ENCODE measurements at regions not wholly inside any gene's neighbourhood (a gene's known extent, or its start where the extent isn't known, plus 50 kb on each side); places are given as distances from the start of the nearest gene placed in this dataset.

- no peaks in the 10 kb centered on the region for H3K36me3 ChIP-seq (ENCODE audit: low read depth)
- H3K9ac ChIP-seq, result no peak overlapping the region
- no peak overlapping the region for H3K27ac ChIP-seq
- no peaks in the 10 kb centered on the region for H3K9me3 ChIP-seq (ENCODE audit: low read depth)
- TF ChIP-seq EZH2 (IDR thresholded peaks at IDR 0.05; ENCODE audit: insufficient read depth, poor library complexity, severe bottlenecking) (no peak), EZH2phosphoT487 (IDR thresholded peaks at IDR 0.05; ENCODE audit: insufficient read depth, low read depth) (no peak)
- H4K20me1 ChIP-seq (ENCODE audit: insufficient read depth), result no peaks in the 10 kb centered on the region
- no peaks in the 10 kb centered on the region for H3K27me3 ChIP-seq (replicated peaks; ENCODE audit: insufficient read depth)
- in situ Hi-C loops (cut with MboI), result no loop called here
- no peak for DNase-seq
- no peak overlapping the region for H3K4me3 ChIP-seq
- H3K4me2 ChIP-seq (ENCODE audit: unreplicated experiment), result no peak overlapping the region
- peaks cover 14% of the 10 kb centered on the region for H3K4me1 ChIP-seq (ENCODE audit: insufficient read depth)
- 24 to 30% methylated on average over 3 of the region's 3 CpGs for WGBS, 2 experiments (ENCODE audit: low coverage in 1 of 2, low lambda C conversion rate in 2 of 2, missing lambda C conversion rate in 2 of 2)
- no peak overlapping the region for H2AFZ ChIP-seq
- H3F3A ChIP-seq (ENCODE audit: insufficient read depth), result peaks cover 10% of the 10 kb centered on the region; the same call in 1 of the 2 replicates
- no peaks in the 10 kb centered on the region for H3K79me2 ChIP-seq (ENCODE audit: insufficient read depth)
- no peaks in the 10 kb centered on the region for H3K9me2 ChIP-seq (ENCODE audit: insufficient read depth)
Observed at GRCh38 chr20:52616629-52617028, 355.5 kb upstream of the TSHZ2 start.

- Histone ChIP-seq H2AFZ (no peak overlapping the region), H3K9ac (no peak overlapping the region), H3K36me3 (ENCODE audit: low read depth) (no peaks in the 10 kb centered on the region), H3K79me2 (ENCODE audit: insufficient read depth) (no peaks in the 10 kb centered on the region), H3K9me3 (ENCODE audit: low read depth) (no peaks in the 10 kb centered on the region), H4K20me1 (ENCODE audit: insufficient read depth) (no peaks in the 10 kb centered on the region), H3K4me1 (ENCODE audit: insufficient read depth) (peaks cover 11% of the 10 kb centered on the region), H3K4me2 (ENCODE audit: unreplicated experiment) (peak overlapping the region; percentile 49), H3K27ac (no peak overlapping the region), H3K4me3 (no peak overlapping the region), H3K9me2 (ENCODE audit: insufficient read depth) (no peaks in the 10 kb centered on the region), H3F3A (ENCODE audit: insufficient read depth) (peaks cover 10% of the 10 kb centered on the region; the same call in 1 of the 2 replicates), H3K27me3 (replicated peaks; ENCODE audit: insufficient read depth) (no peaks in the 10 kb centered on the region)
- no peak for TF ChIP-seq EZH2phosphoT487 (IDR thresholded peaks at IDR 0.05; ENCODE audit: insufficient read depth, low read depth)
- no peak for TF ChIP-seq EZH2 (IDR thresholded peaks at IDR 0.05; ENCODE audit: insufficient read depth, poor library complexity, severe bottlenecking)
- WGBS, 2 experiments (ENCODE audit: low coverage in 1 of 2, low lambda C conversion rate in 2 of 2, missing lambda C conversion rate in 2 of 2), result 17 to 25% methylated on average over 3 of the region's 3 CpGs
- in situ Hi-C loops (cut with MboI), result no loop called here
- DNase-seq, result peak; percentile 59
Observed at GRCh38 chr20:52614051-52614863, 357.9 kb upstream of the TSHZ2 start.

GRCh38 chr20:52612046-52612632 lies 360.0 kb upstream of the TSHZ2 start:
- H3K27ac ChIP-seq, result no peak overlapping the region
- peaks cover 10% of the 10 kb centered on the region; the same call in 1 of the 2 replicates for H3F3A ChIP-seq (ENCODE audit: insufficient read depth)
- H2AFZ ChIP-seq, result no peak overlapping the region
- H3K27me3 ChIP-seq (replicated peaks; ENCODE audit: insufficient read depth), result no peaks in the 10 kb centered on the region
- in situ Hi-C loops (cut with MboI), result no loop called here
- H3K9me2 ChIP-seq (ENCODE audit: insufficient read depth), result no peaks in the 10 kb centered on the region
- H3K9me3 ChIP-seq (ENCODE audit: low read depth), result no peaks in the 10 kb centered on the region
- H3K4me2 ChIP-seq (ENCODE audit: unreplicated experiment), result no peak overlapping the region
- H3K4me1 ChIP-seq (ENCODE audit: insufficient read depth), result peaks cover 11% of the 10 kb centered on the region
- no peaks in the 10 kb centered on the region for H4K20me1 ChIP-seq (ENCODE audit: insufficient read depth)
- WGBS, 2 experiments (ENCODE audit: low coverage in 1 of 2, low lambda C conversion rate in 2 of 2, missing lambda C conversion rate in 2 of 2), result 88% methylated on average over 5 of the region's 5 CpGs
- no peaks in the 10 kb centered on the region for H3K79me2 ChIP-seq (ENCODE audit: insufficient read depth)
- no peak for TF ChIP-seq EZH2 (IDR thresholded peaks at IDR 0.05; ENCODE audit: insufficient read depth, poor library complexity, severe bottlenecking)
- no peak for TF ChIP-seq EZH2phosphoT487 (IDR thresholded peaks at IDR 0.05; ENCODE audit: insufficient read depth, low read depth)
- no peaks in the 10 kb centered on the region for H3K36me3 ChIP-seq (ENCODE audit: low read depth)
- no peak overlapping the region for H3K9ac ChIP-seq
- no peak for DNase-seq
- no peak overlapping the region for H3K4me3 ChIP-seq

GRCh38 chr20:52610749-52611148 lies 361.4 kb upstream of the TSHZ2 start:
- Histone ChIP-seq H3K27ac (no peak overlapping the region), H3K4me2 (ENCODE audit: unreplicated experiment) (no peak overlapping the region), H3K36me3 (ENCODE audit: low read depth) (no peaks in the 10 kb centered on the region), H3K27me3 (replicated peaks; ENCODE audit: insufficient read depth) (no peaks in the 10 kb centered on the region), H3K9ac (no peak overlapping the region), H3F3A (ENCODE audit: insufficient read depth) (peaks cover 10% of the 10 kb centered on the region; the same call in 1 of the 2 replicates), H4K20me1 (ENCODE audit: insufficient read depth) (no peaks in the 10 kb centered on the region), H3K79me2 (ENCODE audit: insufficient read depth) (no peaks in the 10 kb centered on the region), H2AFZ (no peak overlapping the region), H3K9me3 (ENCODE audit: low read depth) (no peaks in the 10 kb centered on the region), H3K4me1 (ENCODE audit: insufficient read depth) (peaks cover 11% of the 10 kb centered on the region), H3K9me2 (ENCODE audit: insufficient read depth) (no peaks in the 10 kb centered on the region), H3K4me3 (no peak overlapping the region)
- in situ Hi-C loops (cut with MboI), result no loop called here
- DNase-seq, result no peak
- TF ChIP-seq EZH2phosphoT487 (IDR thresholded peaks at IDR 0.05; ENCODE audit: insufficient read depth, low read depth) (no peak), EZH2 (IDR thresholded peaks at IDR 0.05; ENCODE audit: insufficient read depth, poor library complexity, severe bottlenecking) (no peak)
